Spinal cord (tissue), 9 donors: ENCODE measurements at regions not wholly inside any gene's neighbourhood (a gene's known extent, or its start where the extent isn't known, plus 50 kb on each side); places are given as distances from the start of the nearest gene placed in this dataset.
"Not testable (repeated sequence)": the region's sequence is repeated elsewhere in the genome, so short reads cannot be mapped to it uniquely, and the experiment has no call there.

Experiments used
- DNase-seq, 6 donors: peaks; one replicate each; pipeline versions ENCODE4 v3.0.0 to v3.0.0-alpha.2; 2013 to 2015; ENCODE audit warnings: low spot score in 6 of 6, low read depth in 4 of 6
- H3K27ac ChIP-seq: one replicate; pipeline ENCODE4 v1.5.1; 2013; ENCODE audit warnings: low read depth, low read length, control low read depth
- H3K27me3 ChIP-seq: one replicate; pipeline ENCODE4 v1.6.1; 2013; ENCODE audit warnings: low read length; ENCODE audit not compliant: control insufficient read depth, insufficient read depth
- H3K36me3 ChIP-seq: one replicate; pipeline ENCODE4 v1.6.1; 2013; ENCODE audit warnings: low read length; ENCODE audit not compliant: control insufficient read depth, insufficient read depth
- H3K4me1 ChIP-seq: one replicate; pipeline ENCODE4 v1.6.1; 2013; ENCODE audit warnings: low read length; ENCODE audit not compliant: control insufficient read depth, insufficient read depth
- H3K4me3 ChIP-seq: one replicate; pipeline ENCODE4 v1.5.1; 2013; ENCODE audit warnings: low read depth, low read length, control low read depth
- H3K9me3 ChIP-seq: one replicate; pipeline ENCODE4 v1.6.1; 2013; ENCODE audit warnings: low read length; ENCODE audit not compliant: control insufficient read depth, insufficient read depth
- WGBS: methylation state at CpG from one replicate; pipeline ENCODE4 v1.1.5; 2013; ENCODE audit warnings: missing lambda C conversion rate; ENCODE audit not compliant: insufficient coverage; 5-methylcytosine and 5-hydroxymethylcytosine counted together
- donor health status: healthy.

DNA sequence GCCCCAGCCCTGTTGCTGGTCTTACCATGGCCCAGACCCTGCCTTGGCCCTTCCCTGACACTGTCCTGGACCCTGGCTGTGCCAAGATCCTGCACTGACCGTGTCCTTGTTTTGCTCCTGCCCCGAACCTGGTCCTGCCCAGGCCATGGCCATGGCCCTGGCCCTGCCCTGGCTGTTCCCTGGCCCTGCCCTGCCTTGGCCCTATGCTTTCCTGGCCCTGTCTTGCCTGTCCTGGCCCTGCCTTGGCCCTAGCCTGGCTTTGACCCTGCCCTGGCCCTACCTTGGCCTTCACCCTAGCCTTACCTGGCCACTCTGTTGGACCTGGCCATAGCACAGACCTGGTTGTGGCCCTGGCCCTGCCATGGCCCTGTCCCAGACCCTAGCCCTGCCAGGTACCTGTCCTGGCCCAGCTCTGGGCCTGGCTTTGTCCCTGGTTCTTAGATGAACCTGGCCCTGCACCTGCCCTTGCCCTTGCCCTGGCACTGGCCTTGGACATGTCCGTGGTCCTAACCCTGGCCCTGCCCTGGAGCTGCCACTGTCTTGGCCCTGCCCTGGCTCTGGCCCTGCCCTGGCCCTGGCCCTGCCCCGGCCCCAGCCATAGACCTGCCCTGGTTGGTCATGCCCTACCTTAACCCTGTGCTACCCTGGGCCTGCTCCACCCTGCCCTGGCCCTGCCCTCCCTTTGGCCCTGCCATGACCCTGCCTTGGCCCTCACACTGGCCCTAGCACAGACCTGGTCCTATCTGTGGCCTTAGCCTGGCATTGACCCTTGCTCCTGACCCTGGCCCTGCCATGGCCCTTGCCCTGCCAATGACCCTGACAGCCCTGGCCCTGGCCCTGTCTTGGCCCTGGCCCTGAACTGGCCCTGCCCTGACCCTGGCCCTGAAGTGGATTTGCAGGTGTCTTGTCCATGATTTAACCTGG lies 238.1 kb downstream of the GOLGA6L6 start:
- H3K4me3 ChIP-seq, H3K9me3 ChIP-seq, H3K4me1 ChIP-seq, H3K36me3 ChIP-seq, H3K27ac ChIP-seq, H3K27me3 ChIP-seq, DNase-seq: not testable (repeated sequence)
- WGBS = 62% methylated on average over 4 of the region's 4 CpGs

DNA sequence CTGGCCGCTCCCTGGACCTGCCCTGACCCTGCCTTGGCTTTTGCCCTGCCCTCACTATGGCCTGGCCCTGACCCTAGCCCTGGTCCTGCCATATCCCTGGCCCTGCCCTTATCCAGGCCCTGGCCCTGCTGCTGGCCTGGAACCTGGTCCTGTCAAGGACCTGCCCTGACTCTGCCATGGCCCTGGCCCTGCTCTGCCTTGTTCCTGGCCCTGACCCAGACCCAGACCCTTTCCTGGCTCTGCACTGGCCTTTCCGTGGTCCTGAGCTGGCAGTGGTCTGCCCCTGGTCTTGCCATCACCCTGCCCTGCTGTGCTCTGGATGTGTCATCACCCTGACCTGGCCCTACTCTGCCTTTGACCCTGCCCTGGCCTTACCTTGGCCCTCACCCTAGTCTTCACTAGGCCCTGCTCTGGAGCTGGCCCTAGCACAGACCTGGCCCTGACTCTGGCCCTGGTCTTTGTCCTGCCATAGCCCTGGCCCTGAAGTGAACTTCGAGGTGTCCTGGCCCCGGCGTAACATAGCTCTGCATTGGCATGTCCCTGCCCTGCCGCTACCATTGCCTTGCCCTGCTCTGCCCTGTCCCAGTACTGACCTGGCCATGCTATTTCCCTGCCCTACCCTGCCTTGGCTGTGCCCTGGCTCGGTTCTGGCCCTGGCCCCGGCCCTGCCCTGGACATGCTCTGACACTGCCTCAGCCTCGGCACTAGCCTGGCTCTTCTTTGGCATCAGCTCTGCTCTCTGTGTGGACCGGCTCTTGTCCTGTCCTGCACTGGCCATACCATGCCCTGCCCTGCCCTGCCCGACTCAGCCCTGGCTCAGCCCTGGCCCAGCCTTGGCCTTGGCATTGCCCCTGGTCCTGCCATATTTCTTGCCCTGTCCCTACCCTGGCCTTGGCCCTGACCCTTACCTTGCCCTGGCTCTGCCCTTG lies 239.2 kb downstream of the GOLGA6L6 start:
- H3K9me3 ChIP-seq, H3K4me3 ChIP-seq, H3K4me1 ChIP-seq, DNase-seq, H3K27ac ChIP-seq, H3K27me3 ChIP-seq, H3K36me3 ChIP-seq: not testable (repeated sequence)
- 82% methylated on average over 10 of the region's 11 CpGs for WGBS

DNA sequence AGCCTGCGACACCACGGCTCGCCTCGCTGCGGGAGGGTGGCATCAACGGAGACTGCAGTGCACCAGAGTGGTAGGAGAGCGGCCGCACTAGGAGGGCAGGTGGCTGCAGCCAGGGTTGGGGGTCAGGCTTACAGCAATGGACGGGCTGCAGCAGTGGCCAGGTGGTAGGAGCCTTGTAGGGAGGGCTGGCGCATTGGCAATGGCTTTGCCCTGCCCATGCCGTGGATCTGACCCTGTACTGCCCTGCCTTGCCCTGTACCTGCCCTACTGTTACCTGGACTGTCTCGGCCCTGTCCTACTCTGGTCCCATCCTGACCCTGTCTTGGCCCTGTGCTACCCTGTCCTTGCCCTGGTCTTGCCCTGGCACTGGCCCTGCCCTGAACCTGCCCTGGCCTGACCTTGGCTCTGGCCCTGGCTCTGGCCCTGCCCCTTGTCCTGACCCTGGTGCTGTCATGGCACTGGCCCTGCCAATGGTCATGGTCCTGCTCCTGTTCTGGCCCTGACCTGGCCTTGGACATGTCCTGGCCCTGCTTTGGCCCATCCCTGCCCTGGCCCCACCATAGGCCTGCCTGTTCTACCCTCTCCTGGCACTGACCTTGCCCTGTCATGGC lies 240.0 kb downstream of the GOLGA6L6 start:
- not testable (repeated sequence) for DNase-seq, H3K27ac ChIP-seq, H3K9me3 ChIP-seq, H3K4me1 ChIP-seq, H3K4me3 ChIP-seq, H3K27me3 ChIP-seq, H3K36me3 ChIP-seq
- 89% methylated on average over 12 of the region's 12 CpGs for WGBS

DNA sequence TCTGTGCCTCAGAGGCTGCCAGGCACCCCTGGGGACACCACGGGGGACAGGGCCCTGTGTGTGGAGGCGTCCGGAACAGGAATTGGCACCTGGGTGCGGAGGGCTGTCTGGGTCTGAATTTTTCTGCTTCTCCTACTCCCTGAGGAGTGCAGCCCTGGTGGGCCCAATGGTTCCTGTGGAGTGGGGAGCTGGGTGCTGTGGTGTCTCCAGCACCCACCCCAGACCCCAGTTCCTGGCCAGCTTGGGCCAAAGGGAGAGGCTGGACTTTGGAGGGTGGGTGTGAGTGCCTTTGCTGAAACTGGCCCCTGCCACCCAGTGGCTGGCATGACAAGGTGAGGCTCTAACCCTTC lies 240.6 kb downstream of the GOLGA6L6 start:
- WGBS = 80% methylated on average over 1 of the region's 4 CpGs

DNA sequence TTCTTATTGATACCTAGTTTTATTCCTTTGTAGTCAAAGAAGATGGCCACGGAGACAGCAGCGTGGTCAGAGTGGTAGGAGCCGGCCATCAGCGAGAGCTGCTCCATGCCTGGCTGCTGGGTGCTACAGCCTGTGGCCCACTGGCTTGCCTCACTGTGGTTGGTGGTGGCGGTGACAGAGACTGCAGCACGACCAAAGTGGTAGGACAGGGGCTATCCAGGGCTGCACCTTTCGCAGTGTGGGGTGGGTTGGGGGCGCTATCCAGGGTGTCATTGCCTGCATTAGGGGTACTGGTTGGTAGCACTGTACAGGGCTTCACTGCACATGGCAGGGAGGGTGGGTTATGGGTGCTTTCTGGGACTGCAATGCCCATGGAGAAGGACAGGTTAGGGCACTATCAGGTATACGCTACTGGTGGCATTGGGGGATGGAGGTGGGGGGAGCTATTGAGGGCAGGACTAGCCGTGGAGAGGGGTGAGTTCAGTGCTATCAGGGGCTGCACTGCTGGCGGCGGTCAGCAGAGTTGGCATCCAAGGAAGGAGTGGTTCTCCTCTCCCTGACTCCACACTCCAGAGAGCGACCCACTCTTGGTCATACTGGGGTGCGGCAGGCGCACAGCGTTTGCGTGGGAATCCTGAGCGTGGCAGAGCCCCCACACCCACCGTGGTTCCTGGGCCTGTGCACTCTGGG lies 241.1 kb downstream of the GOLGA6L6 start:
- H3K27me3 ChIP-seq, H3K27ac ChIP-seq, H3K9me3 ChIP-seq, H3K36me3 ChIP-seq, H3K4me1 ChIP-seq, DNase-seq, H3K4me3 ChIP-seq: not testable (repeated sequence)
- WGBS = 84% methylated on average over 19 of the region's 19 CpGs

More for the DNA sequence above, 240.6 kb downstream of the GOLGA6L6 start:
- H3K4me3 ChIP-seq, DNase-seq, H3K9me3 ChIP-seq, H3K27me3 ChIP-seq, H3K36me3 ChIP-seq, H3K27ac ChIP-seq, H3K4me1 ChIP-seq: not testable (repeated sequence)

DNA sequence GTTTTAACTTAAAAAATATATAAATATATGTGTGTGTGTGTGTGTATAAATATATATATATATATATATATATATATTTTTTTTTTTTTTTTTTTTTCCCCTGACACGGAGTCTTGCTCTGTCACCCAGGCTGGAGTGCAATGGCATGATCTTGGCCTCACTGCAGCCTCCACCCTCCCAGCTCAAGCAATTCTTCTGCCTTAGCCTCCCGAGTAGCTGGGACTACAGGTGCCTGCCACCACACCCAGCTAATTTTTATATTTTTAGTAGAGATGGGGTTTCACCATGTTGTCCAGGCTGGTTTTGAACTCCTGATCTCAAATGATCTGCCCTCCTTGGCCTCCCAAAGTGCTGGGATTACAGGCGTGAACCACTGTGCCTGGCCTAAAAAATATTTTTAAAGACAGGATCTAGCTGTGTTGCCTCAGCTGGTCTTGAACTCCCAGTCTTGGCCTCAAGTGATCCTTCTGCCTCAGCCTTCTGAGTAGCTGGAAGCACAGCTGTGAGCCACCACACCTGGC lies 243.9 kb downstream of the GOLGA6L6 start:
- DNase-seq, H3K9me3 ChIP-seq, H3K4me3 ChIP-seq, H3K27me3 ChIP-seq, H3K27ac ChIP-seq, H3K4me1 ChIP-seq, H3K36me3 ChIP-seq: not testable (repeated sequence)
- WGBS = 35% methylated on average over 1 of the region's 3 CpGs

DNA sequence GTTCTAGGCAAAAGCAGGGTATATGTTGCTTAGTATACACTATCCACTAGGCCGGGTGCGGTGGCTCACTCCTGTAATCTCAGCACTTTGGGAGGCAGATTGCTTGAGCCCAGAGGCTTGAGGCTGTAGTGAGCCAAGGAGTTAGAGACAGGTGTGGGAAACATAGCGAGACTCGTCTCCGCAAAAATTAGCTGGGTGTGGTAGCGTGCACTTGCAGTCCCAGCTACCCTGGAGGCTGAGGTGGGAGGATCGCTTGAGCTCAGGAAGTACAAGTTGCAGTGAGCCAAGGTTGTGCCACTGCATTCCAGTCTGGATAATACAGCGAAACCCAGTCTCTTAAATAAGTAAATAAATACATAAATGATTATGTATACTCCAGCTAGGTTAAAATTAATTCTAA lies 245.3 kb downstream of the GOLGA6L6 start:
- not testable (repeated sequence) for H3K9me3 ChIP-seq, H3K4me1 ChIP-seq, H3K4me3 ChIP-seq, DNase-seq, H3K27me3 ChIP-seq, H3K27ac ChIP-seq, H3K36me3 ChIP-seq
- WGBS = 86% methylated on average over 6 of the region's 8 CpGs

DNA sequence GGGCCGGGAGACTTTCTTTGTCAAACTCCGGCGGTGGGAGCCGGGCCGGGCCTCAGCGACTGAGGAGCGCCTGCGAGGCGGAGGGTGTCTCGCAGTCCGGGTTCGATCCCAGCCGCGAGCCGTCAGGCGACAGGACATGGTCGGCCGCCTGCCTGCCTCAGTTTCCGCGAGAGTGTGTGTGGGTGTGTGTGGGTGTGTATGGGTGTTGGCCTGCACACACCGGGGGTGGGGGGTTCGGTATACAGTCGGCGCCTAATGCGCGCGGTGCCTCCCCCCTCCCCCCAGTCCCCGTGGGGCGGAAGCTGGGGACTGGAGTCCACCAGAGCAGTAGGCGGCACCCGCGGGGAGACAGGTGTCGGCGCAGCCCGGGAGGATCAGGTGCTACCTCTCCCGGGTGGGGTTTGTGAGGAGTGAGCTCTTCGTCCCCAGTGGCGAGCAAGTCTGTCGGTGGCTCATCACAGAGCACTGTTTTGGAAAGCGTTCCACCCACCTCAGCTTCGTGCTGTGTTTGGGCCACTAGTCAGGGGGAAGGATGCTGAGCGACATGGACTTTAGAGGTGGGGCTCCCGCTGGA lies 246.3 kb downstream of the GOLGA6L6 start:
- no peak for DNase-seq
- 82% methylated on average over 43 of the region's 43 CpGs for WGBS
- Histone ChIP-seq H3K4me1 (no peaks in the 10 kb centered on the region), H3K27ac (no peak overlapping the region), H3K9me3 (peaks cover 3% of the 10 kb centered on the region), H3K4me3 (no peak overlapping the region), H3K27me3 (no peaks in the 10 kb centered on the region), H3K36me3 (no peaks in the 10 kb centered on the region)
